GM18505 (cell line): ENCODE measurements at regions not wholly inside any gene's neighbourhood (a gene's known extent, or its start where the extent isn't known, plus 50 kb on each side); places are given as distances from the start of the nearest gene placed in this dataset.

Experiments
- ATAC-seq: cut with Tn5 transposase; IDR thresholded peaks from one replicate; pipeline ENCODE4 v1.9.1; 2021; ENCODE audit not compliant: unreplicated experiment
- POLR2A ChIP-seq: IDR thresholded peaks from 4 replicates; pipeline ENCODE4 v1.6.1; 2011; ENCODE audit warnings: borderline replicate concordance; ENCODE audit not compliant: insufficient read depth, insufficient read length; ENCODE audit errors: extremely low read depth

- TF ChIP-seq POLR2A, result no peak
- ATAC-seq, result no peak
These were observed 731.6 kb upstream of the ANKRD30A start for GRCh38 chr10:36393801-36394200.

DNA sequence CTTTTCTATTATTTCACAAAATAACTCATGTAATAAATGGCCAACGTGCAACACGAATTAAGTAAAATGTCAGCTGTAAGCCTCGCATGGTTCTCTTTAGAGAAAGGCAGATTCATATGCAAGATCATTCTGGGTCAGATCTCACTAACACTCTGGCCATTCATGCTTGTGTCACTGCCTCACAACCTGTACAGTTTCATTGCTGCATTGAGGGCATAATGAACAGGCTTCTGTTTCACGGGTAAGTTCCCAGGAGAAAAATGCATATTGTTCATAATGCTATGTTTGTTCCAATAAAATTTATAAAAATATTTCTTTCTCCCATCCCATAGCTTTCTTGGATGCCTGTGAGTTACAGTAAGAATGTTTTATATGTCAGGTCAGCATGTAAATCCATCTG lies 734.0 kb upstream of the ANKRD30A start:
- no peak for TF ChIP-seq POLR2A
- ATAC-seq, result no peak

GRCh38 chr10:36390221-36390620 lies 735.2 kb upstream of the ANKRD30A start:
- ATAC-seq, result no peak
- no peak for TF ChIP-seq POLR2A

DNA sequence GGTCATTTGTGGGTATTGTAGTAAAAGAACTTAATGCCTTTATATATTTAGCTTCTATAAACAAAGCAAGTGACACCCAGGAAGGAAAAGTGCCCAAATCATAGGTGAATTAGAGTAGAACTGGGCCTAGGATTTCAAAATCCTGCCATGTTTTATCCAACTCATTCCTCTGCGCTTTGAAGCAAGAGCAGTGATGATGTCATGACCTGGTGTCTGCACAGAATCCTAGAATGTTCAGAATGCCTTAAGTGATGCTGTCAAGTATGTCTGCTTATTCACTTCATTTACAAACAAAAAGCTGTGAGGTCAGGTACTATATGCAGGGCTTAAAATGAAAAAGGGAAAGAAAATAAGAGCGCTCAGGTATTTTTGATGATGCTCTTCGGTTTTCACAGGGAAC lies 737.2 kb upstream of the ANKRD30A start:
- TF ChIP-seq POLR2A, result no peak
- no peak for ATAC-seq

GRCh38 chr10:36385693-36386092 lies 739.7 kb upstream of the ANKRD30A start:
- ATAC-seq, result no peak

DNA sequence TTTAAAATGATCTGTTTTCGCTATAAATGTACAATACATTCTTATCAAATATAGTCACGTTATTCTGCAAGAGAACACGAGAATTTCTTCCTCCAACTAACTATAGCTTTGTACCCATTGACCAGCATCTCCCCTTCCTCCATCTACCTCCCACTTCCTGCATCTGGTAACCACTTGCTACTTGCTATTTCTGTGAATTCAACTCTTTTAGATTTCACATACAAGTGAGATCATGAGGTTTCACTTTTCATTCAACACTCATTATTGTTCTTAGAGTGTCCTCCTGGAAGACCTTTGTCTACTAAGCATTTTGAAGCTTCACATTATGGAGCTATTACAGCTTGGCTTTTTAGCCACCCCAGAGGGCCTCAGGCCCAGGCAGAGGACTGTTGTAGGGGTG lies 741.3 kb upstream of the FZD8 start:
- ATAC-seq, result no peak
- TF ChIP-seq POLR2A, result no peak

More at GRCh38 chr10:36385693-36386092, 739.7 kb upstream of the ANKRD30A start:
- no peak for TF ChIP-seq POLR2A

DNA sequence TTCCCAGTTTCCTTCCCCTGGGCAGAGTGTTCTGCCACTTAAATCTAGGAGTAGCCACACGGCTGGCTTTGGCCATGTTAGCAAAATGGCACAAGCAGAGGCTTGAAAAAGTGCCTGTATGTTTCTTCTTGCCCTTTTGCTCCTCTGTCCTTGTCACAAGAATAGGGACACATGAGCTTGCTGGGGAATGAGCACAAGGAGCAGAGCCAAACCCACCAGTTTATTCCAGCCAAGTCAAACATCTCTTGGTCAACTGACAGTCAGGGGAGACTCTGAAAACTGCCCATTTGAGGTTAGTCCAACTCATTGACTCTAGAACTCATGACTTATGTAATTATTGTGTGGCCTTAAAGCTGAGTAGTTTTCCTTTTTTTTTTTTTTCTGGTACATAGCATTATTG lies 739.7 kb upstream of the FZD8 start:
- no peak for TF ChIP-seq POLR2A
- ATAC-seq, result no peak

GRCh38 chr10:36380538-36380937 lies 738.4 kb upstream of the FZD8 start:
- no peak for ATAC-seq
- no peak for TF ChIP-seq POLR2A

DNA sequence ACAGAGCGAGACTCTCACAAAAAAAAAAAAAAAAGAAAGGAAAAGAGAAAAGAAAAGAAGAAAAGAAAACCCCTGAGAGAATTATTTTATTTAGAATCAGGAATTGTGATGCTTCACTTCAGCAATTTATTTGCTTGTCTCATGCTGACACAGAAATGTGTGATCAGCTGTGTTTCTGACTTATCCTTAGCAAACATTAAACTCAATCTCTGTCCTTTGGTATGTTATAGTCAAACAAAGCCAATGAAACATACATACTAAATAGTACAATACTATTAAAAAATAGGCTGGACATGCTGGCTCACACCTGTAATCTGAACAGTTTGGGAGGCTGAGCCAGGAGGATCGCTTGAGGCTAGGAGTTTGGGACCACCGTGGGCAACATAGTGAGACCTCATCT lies 733.0 kb upstream of the FZD8 start:
- no peak for TF ChIP-seq POLR2A
- no peak for ATAC-seq

- no peak for ATAC-seq
- TF ChIP-seq POLR2A, result no peak
These were observed 731.5 kb upstream of the FZD8 start for GRCh38 chr10:36373424-36374096.

GRCh38 chr10:36367362-36367761 lies 725.3 kb upstream of the FZD8 start:
- no peak for TF ChIP-seq POLR2A
- ATAC-seq, result no peak

DNA sequence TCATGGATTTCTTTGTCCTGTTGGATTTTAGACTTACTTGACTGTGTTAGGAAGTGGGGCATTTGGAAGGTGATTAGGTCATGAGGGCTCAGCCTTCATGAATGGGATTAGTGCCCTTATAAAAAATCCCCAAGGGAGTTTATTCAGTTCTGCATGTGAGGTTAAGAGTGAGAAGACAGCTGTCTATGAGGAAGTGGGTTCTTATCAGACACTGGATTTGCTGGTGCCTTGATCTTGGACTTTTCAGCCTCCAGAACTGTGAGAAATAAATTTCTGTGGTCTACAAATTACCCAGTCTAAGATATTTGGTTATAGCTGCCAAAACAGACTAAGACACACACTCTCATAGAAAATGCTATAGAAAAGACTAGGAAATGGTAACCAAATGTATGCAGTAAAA lies 724.7 kb upstream of the FZD8 start:
- no peak for ATAC-seq

DNA sequence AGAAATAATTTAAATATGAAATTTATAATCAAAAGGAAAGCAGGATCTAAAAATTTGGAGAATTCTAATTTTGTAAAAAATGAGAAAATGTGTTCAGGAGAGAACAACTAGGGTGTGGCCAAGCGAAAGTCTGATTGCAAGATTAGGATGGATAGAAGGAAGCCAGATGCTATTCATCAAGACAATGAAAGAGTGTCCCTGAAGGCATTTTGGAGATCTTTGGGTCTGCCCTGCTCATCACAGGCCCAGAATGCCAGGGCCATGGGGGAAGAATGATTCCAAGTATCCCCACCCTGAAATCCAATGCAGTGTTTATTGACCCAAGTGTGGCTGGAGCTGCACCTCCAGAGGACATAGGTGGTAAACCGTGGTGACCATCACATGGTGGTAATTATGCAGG lies 724.0 kb upstream of the FZD8 start:
- no peak for TF ChIP-seq POLR2A

More for the DNA sequence above, 724.7 kb upstream of the FZD8 start:
- TF ChIP-seq POLR2A, result no peak

GRCh38 chr10:36362257-36362656 lies 720.2 kb upstream of the FZD8 start:
- ATAC-seq, result no peak
- TF ChIP-seq POLR2A, result no peak

More for the DNA sequence above, 724.0 kb upstream of the FZD8 start:
- ATAC-seq, result no peak

DNA sequence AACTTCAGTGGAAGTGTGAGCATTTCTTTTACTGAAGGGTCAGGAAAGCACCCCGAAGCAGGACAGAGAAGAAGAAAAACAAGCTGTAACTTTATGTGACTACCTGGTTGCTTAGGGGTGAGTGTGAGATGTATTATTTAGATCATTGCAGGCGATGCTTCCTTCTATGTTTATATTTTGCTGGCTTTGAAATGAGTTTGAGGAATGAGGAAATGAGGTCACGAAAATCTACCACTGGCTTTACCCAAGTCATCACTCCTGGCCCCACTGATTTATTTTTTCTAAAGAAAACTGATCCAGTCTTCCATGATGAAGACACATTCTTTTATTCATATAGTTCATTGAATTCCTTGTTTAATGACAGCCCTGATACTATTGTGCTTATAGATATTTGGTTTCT lies 716.6 kb upstream of the FZD8 start:
- TF ChIP-seq POLR2A, result no peak
- no peak for ATAC-seq
